GM21515 (cell line): ENCODE measurements at regions not wholly inside any gene's neighbourhood (a gene's known extent, or its start where the extent isn't known, plus 50 kb on each side); places are given as distances from the start of the nearest gene placed in this dataset.
"Not testable (repeated sequence)": the region's sequence is repeated elsewhere in the genome, so short reads cannot be mapped to it uniquely, and the experiment has no call there.

Experiments
- ATAC-seq: cut with Tn5 transposase; IDR thresholded peaks from one replicate; pipeline ENCODE4 v1.9.1; 2021; ENCODE audit not compliant: unreplicated experiment

GRCh38 chr12:33588725-33589405, 149.2 kb upstream of the SYT10 start:
- ATAC-seq, result peak; percentile 13

GRCh38 chr12:33589576-33590114, 150.0 kb upstream of the SYT10 start:
- ATAC-seq, result no peak

DNA sequence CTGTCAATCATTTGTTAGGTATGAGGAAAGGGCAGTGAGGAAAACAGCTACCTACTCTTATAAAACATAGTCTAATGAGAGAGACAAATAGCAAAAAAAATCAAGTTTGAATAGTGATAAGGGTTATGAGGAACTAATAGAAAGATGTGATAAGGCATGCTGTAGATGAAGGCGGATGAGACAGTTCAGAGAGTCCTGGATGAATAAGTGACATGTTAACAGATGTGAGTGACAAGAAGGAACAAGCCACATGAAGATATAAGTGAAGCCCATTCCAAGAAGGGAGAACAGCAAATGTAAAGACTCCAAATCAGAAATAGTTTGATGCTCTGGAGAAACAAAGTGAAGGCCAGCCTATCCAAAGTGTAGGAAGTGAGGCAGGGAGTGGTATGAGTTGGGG, 154.1 kb upstream of the SYT10 start:
- ATAC-seq, result no peak

DNA sequence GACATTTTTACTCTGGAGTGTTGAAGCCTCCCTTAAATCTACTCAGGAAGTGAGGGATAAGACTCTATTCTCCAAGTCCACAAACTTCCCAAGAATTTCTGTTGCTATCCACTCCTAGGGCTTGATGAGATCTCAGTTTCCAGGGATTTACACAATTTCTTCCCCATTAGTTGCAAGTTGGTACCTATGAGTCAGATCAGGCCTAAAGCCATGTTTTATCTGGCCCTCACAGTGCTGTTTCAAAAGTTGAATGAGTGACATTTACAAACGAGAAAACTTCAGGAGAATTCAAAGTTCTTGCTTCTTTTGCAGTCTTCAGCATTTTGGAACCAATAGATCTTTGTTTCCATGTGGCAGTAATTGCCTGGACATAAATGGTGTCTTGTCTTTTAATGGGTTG, 156.4 kb upstream of the SYT10 start:
- ATAC-seq, result no peak

- ATAC-seq, result no peak
Measured at GRCh38 chr12:33596814-33597213, 157.2 kb upstream of the SYT10 start.

DNA sequence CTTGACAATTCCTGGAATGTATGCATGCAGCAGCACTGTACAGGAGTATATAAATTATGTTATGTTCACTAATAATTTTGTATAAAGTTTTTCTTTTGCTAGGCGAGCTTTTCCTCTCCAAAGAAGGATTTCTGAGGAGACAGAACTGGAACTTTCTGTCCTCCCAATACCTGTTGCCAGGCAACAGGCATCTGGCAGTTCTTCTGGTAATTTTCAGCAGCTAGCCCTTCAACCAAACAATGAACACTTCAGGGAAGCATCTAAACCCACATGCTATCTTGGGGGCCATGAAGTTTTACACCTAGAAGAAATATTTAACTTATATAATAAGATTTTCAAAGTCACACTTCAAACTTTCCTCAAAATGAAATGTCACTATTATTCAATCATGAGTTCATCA, 162.9 kb upstream of the SYT10 start:
- no peak for ATAC-seq

- no peak for ATAC-seq
Measured at GRCh38 chr12:33605757-33606156, 166.1 kb upstream of the SYT10 start.

- ATAC-seq, result no peak
Measured at GRCh38 chr12:33609910-33610309, 170.3 kb upstream of the SYT10 start.

- ATAC-seq, result no peak
Measured at GRCh38 chr12:33614630-33615029, 175.0 kb upstream of the SYT10 start.

GRCh38 chr12:33617218-33617617, 177.6 kb upstream of the SYT10 start:
- ATAC-seq, result no peak

GRCh38 chr12:33628087-33628486, 188.5 kb upstream of the SYT10 start:
- ATAC-seq, result no peak

DNA sequence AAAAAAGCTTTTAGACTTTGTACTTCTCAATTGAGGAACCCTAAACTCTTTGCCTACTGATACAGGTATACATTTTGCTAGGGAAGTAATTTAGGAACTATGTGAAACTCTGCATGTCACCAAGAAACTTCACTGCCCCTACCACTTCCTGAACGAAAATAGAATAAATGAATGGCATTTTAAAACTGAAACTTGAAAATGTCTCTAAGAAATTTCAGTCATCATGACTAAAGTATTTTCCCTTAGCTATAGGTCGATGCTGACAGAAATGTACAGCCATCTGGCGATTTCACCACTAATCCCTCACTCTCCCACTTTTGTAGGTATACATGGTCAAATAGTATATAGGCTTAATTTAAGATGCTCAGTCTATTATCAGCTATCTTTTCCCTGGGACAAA, 194.9 kb upstream of the SYT10 start:
- no peak for ATAC-seq

- not testable (repeated sequence) for ATAC-seq
Measured at GRCh38 chr12:33636930-33637329, 197.3 kb upstream of the SYT10 start.

DNA sequence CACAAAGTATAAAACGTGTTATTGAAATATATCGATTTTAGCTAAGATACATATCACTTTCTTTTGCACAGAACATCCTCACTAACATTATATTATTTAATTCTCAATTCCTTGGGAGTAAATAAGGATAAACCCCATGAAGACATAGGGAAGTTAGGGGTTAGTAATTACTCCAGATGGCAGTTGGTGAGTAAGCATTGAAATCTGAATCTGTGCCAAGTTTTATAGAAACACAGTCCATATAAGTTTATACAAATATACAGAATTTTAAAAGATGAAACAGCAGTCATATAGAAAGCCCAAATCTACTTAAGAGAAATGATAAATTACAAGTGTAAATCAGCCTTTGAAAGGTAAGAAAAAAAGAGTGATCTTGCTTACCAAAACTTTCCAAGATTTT, 200.4 kb upstream of the SYT10 start:
- ATAC-seq, result no peak

DNA sequence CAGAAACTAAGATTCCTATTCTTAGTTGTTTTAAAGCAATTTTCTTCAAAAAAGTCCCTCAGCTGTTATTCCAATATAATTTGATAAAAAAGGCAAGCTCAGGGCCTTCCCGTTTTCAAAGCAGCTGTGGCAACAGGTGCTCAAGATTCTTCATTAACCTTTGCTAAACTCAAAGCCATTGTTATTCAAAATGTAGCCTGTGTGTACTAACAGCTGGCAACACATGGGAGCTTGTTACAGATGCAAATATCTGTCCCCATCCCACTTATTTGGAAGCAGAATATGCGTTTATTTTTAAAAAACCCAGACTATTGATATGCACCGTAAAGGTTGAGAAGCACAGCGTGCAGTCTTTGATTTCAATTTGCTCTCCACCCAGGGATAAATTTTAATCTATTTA, 210.4 kb upstream of the SYT10 start:
- ATAC-seq, result no peak

DNA sequence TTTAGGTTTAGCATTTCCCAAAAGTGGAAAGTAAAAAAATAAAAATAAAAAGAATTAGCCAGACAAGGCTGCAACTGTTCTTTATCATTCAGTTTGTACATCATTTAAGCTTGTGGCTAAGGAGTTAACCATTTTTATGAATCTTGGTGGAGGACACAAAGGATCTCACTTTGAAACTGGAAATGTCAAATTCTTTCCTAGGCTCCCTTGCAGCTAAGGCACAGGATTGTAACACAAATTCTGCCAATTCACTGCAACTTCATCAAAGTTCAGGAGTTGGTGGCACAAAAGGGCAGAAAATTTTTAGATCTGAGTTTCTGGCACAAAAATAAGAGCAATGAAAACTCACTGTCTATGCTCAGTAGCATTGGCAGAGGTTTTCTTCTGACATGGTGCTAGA, 211.2 kb upstream of the SYT10 start:
- ATAC-seq, result no peak

GRCh38 chr12:33653362-33653761, 213.7 kb upstream of the SYT10 start:
- ATAC-seq, result no peak

DNA sequence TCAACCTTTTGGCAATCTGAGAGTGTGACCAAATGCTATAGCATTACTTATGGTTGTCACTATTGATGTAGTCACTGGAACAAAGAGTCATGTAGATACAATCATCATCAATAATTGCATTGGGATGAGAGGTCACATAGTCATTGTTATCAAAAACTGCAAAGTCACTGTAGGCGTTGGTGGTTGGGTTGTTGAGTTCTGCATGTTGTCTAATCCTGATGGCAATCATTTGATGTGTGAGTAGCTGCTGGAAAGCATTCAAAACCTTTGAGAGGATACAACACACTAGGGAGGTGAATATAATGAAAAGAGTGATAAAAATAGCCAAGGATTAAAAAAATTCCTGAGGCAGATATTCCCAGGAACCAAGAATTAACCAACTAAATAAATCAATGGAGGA, 214.7 kb upstream of the SYT10 start:
- no peak for ATAC-seq

GRCh38 chr12:33663000-33663654, 223.5 kb upstream of the SYT10 start:
- no peak for ATAC-seq

DNA sequence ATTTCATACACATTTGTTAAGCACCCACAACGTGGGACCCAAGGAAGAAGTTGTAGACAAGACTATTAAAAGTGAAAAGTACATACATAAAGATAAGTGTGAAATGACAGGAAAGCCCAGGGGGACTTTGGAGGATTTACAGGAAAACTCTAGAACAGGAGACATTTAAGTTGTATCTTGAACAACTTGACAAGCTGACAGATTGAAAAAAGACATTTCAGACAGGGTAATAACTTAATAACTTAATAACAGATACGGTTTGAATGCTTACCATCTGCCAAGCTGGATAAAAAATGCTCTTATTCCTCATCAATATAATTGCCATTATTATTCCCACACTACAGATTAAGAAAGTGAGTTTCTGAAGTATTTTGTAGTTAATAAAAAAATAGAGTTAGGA, 229.7 kb upstream of the SYT10 start:
- no peak for ATAC-seq

DNA sequence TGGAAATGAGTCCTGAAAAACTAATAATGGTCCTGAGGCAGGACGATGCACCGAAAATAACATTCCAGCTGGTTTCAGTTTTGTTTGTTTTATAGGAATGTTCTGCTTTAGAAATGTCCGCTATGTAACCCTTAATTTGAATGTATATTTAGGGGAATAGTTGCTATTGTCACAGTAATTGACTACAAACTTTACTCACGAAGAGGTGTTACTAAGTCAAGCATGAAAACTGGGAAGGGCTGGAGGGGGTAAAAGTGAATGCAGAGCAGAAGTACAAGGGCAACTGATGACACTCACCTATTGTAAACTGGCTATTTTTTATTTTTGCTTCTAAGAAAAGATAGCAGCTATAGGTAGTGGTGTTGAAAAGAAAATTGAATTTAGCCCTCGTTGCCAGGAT, 230.7 kb upstream of the SYT10 start:
- no peak for ATAC-seq

DNA sequence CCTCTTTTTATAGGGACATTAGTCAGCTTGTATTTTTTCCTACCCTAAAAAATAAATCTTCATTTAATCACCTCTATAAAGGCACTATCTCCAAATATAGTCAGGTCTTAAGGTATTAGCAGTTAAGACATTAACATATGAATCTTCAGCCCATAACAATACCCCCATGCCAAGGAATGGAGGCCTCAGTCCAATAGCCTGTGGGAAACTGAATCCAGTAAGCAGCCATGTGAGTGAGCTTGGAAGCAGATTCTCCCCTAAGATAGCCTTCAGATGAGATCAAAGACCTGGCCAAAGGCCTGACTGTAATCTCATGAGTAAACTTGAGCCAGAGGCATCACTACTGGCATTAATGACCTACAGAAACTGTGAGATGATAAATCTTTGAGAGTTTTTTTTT, 232.1 kb upstream of the SYT10 start:
- no peak for ATAC-seq
